Right atrium auricular region (tissue), 2 donors: ENCODE measurements at regions not wholly inside any gene's neighbourhood (a gene's known extent, or its start where the extent isn't known, plus 50 kb on each side); places are given as distances from the start of the nearest gene placed in this dataset.

Experiments used
- DNase-seq: peaks from one replicate; pipeline ENCODE4 v3.0.0-alpha.2; 2019; ENCODE audit warnings: low spot score
- H3K27ac ChIP-seq, 2 donors: fragments of 200-600 bp; sonication (generic); 1 replicate in 1 of 2; 2 replicates in 1 of 2; pipeline ENCODE4 v1.5.1; 2016 to 2019
- H3K27me3 ChIP-seq, 2 donors: fragments of 200-600 bp; sonication (generic); one replicate each; pipeline versions ENCODE4 v1.5.1 to v1.6.0; 2017 to 2019
- H3K36me3 ChIP-seq: fragments of 200-600 bp; sonication (generic); one replicate; pipeline ENCODE4 v1.5.1; 2016
- H3K4me1 ChIP-seq, 2 donors: fragments of 200-600 bp; sonication (generic); one replicate each; pipeline versions ENCODE4 v1.5.1 to v1.6.0; 2017 to 2019
- H3K4me3 ChIP-seq, 2 donors: fragments of 200-600 bp; sonication (generic); 1 replicate in 1 of 2; 2 replicates in 1 of 2; pipeline ENCODE4 v1.5.1; 2017 to 2019; ENCODE audit warnings: mild to moderate bottlenecking in 1 of 2, moderate library complexity in 1 of 2
- H3K9me3 ChIP-seq, 2 donors: fragments of 200-600 bp; sonication (generic); one replicate each; pipeline ENCODE4 v1.5.1; 2019
- TF ChIP-seq, protein P1 (sequence below), 2 donors: fragments of 200-600 bp; sonication (generic); IDR thresholded peaks; one replicate each; pipeline ENCODE4 v1.5.1; 2019; ENCODE audit warnings: antibody characterized with exemption in 2 of 2

DNA sequence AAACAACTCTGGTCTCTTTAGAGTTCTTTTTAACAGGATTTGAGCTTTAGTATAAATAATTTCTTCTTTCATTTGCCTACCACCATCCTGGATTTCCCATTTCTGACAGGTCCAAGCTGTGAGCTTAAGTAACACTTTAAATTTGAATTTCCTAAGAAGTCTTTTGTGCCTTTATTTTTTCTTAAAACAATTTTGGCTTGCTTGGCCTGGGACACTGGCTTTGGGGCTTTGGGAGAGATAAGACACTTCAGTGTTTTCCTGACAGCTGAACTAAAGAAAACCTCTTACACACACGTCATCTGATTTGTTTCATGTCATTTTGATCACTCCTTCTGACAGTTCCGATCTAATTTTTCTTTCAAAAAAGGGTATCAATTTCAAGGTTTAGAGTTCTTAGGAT, 121.3 kb upstream of the BMPER start:
- Histone ChIP-seq H3K9me3 (peaks cover 0 to 12% of the 10 kb centered on the region in 2 donors), H3K4me3 (no peak overlapping the region), H3K27me3 (no peaks in the 10 kb centered on the region), H3K4me1 (no peaks in the 10 kb centered on the region), H3K27ac (no peak overlapping the region), H3K36me3 (no peaks in the 10 kb centered on the region)
- DNase-seq = no peak
- TF ChIP-seq, protein P1, sequence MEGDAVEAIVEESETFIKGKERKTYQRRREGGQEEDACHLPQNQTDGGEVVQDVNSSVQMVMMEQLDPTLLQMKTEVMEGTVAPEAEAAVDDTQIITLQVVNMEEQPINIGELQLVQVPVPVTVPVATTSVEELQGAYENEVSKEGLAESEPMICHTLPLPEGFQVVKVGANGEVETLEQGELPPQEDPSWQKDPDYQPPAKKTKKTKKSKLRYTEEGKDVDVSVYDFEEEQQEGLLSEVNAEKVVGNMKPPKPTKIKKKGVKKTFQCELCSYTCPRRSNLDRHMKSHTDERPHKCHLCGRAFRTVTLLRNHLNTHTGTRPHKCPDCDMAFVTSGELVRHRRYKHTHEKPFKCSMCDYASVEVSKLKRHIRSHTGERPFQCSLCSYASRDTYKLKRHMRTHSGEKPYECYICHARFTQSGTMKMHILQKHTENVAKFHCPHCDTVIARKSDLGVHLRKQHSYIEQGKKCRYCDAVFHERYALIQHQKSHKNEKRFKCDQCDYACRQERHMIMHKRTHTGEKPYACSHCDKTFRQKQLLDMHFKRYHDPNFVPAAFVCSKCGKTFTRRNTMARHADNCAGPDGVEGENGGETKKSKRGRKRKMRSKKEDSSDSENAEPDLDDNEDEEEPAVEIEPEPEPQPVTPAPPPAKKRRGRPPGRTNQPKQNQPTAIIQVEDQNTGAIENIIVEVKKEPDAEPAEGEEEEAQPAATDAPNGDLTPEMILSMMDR (IDR thresholded peaks at IDR 0.05) = no peak

- Histone ChIP-seq H3K36me3 (no peaks in the 10 kb centered on the region), H3K27ac (no peak overlapping the region), H3K9me3 (peaks cover 0 to 2% of the 10 kb centered on the region in 2 donors), H3K4me3 (no peak overlapping the region), H3K27me3 (no peaks in the 10 kb centered on the region), H3K4me1 (no peaks in the 10 kb centered on the region)
- TF ChIP-seq, protein P1 (IDR thresholded peaks at IDR 0.05) = no peak
- DNase-seq = no peak
These were observed 116.8 kb upstream of the BMPER start for GRCh38 chr7:33788531-33788930.

GRCh38 chr7:33789871-33790630, 115.3 kb upstream of the BMPER start:
- H3K36me3 ChIP-seq = no peaks in the 10 kb centered on the region
- H3K27me3 ChIP-seq = no peaks in the 10 kb centered on the region
- no peak overlapping the region for H3K27ac ChIP-seq
- no peak for DNase-seq
- TF ChIP-seq, protein P1 (IDR thresholded peaks at IDR 0.05) = no peak
- no peak overlapping the region for H3K4me3 ChIP-seq
- no peaks in the 10 kb centered on the region for H3K4me1 ChIP-seq
- no peaks in the 10 kb centered on the region for H3K9me3 ChIP-seq

DNA sequence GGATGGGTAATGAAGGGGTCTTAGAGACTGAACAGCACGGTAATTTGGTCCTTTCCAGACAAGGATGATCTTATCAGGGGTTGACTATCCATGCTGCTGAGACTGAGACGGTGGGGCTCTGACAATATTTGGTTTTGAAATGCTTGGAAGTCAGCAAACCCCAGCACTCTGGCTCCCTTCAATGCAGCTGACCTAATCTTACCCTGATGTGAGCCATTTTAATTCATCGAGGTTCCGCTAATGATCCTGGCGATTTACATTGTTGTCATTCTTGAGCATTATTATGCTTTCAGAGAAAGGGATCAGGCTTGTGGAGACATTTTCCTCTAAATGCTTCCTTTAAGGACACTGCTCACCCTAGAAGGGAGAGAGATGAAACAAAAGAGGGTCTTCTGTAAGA, 114.6 kb upstream of the BMPER start:
- TF ChIP-seq, protein P1 (IDR thresholded peaks at IDR 0.05) = no peak
- Histone ChIP-seq H3K36me3 (no peaks in the 10 kb centered on the region), H3K4me1 (no peaks in the 10 kb centered on the region), H3K27me3 (no peaks in the 10 kb centered on the region), H3K4me3 (no peak overlapping the region), H3K9me3 (no peaks in the 10 kb centered on the region), H3K27ac (no peak overlapping the region)
- DNase-seq = no peak

GRCh38 chr7:33792041-33792440, 113.3 kb upstream of the BMPER start:
- TF ChIP-seq, protein P1 (IDR thresholded peaks at IDR 0.05) = no peak
- no peak overlapping the region for H3K4me3 ChIP-seq
- no peaks in the 10 kb centered on the region for H3K9me3 ChIP-seq
- H3K27ac ChIP-seq = no peak overlapping the region
- no peak for DNase-seq
- H3K36me3 ChIP-seq = no peaks in the 10 kb centered on the region
- H3K4me1 ChIP-seq = no peaks in the 10 kb centered on the region
- H3K27me3 ChIP-seq = no peaks in the 10 kb centered on the region
